IMR-90 (cell line): ENCODE measurements at regions not wholly inside any gene's neighbourhood (a gene's known extent, or its start where the extent isn't known, plus 50 kb on each side); places are given as distances from the start of the nearest gene placed in this dataset.

Experiments
- ATAC-seq: fragments of 200-7000 bp; cut with Tn5 transposase; 2 replicates; pipeline ENCODE4 v1.9.1; 2020; ENCODE audit warnings: low read depth, mild to moderate bottlenecking, moderate library complexity
- BruUV-seq: library from RNA; stranded (reverse); fragments of 400-500 nt; replicated peaks from 2 replicates; lab custom pipeline; 2021; lab: Mats Ljungman, UMichigan
- CTCF ChIA-PET: fragments of 300-600 bp; formaldehyde crosslinking; extraction: SDS; loops from one replicate; lab custom pipeline; 2021; ENCODE audit warnings: antibody characterized with exemption; lab: Yijun Ruan, JAX
- POLR2A ChIA-PET: fragments of 300-600 bp; sonication (Branson Sonifier 250); formaldehyde crosslinking; loops from one replicate; lab custom pipeline; 2022; ENCODE audit warnings: antibody characterized with exemption; ENCODE audit not compliant: unreplicated experiment; lab: Charles Lee
- DNase-seq: peaks from one replicate; pipeline ENCODE4 v3.0.0; 2013
- H2AFZ ChIP-seq: replicated peaks from 2 replicates; pipeline ENCODE3; 2013; ENCODE audit warnings: low read length, mild to moderate bottlenecking; ENCODE audit not compliant: poor library complexity
- H2AK5ac ChIP-seq: 2 replicates; pipeline ENCODE4 v1.6.1; 2013; ENCODE audit warnings: low read depth, low read length, inconsistent platforms
- H2AK9ac ChIP-seq: replicated peaks from 2 replicates; pipeline ENCODE3; 2013; ENCODE audit warnings: mild to moderate bottlenecking, low read depth, low read length, moderate library complexity; ENCODE audit not compliant: poor library complexity
- H2BK120ac ChIP-seq: 2 replicates; pipeline ENCODE4 v1.6.1; 2013; ENCODE audit warnings: low read depth, low read length, inconsistent platforms
- H2BK15ac ChIP-seq: 3 replicates; pipeline ENCODE4 v1.6.1; 2013; ENCODE audit warnings: low read depth, low read length, inconsistent platforms
- H2BK20ac ChIP-seq: 2 replicates; pipeline ENCODE4 v1.6.1; 2013; ENCODE audit warnings: low read depth, mild to moderate bottlenecking, inconsistent platforms, low read length, moderate library complexity
- H2BK5ac ChIP-seq: 2 replicates; pipeline ENCODE4 v1.6.1; 2013; ENCODE audit warnings: mild to moderate bottlenecking, low read depth, low read length, inconsistent platforms; ENCODE audit not compliant: poor library complexity, severe bottlenecking
- H3K14ac ChIP-seq: replicated peaks from 2 replicates; pipeline ENCODE4 v1.6.1; 2013; ENCODE audit warnings: low read depth, low read length, inconsistent platforms
- H3K18ac ChIP-seq: 2 replicates; pipeline ENCODE4 v1.6.1; 2013; ENCODE audit warnings: low read depth, low read length, control low read depth
- H3K23ac ChIP-seq: 2 replicates; pipeline ENCODE4 v1.6.1; 2013; ENCODE audit warnings: low read depth, low read length, inconsistent platforms
- H3K27ac ChIP-seq: 2 replicates; pipeline ENCODE4 v1.5.1; 2013; ENCODE audit warnings: mild to moderate bottlenecking, control low read depth, low read length; ENCODE audit not compliant: insufficient read depth
- H3K27me3 ChIP-seq: 2 replicates; pipeline ENCODE4 v1.6.1; 2013; ENCODE audit warnings: low read length; ENCODE audit not compliant: control insufficient read depth, insufficient read depth
- H3K36me3 ChIP-seq: 2 replicates; pipeline ENCODE4 v1.6.1; 2013; ENCODE audit warnings: low read length, mixed read lengths; ENCODE audit not compliant: control insufficient read depth, insufficient read depth
- H3K4ac ChIP-seq: 2 replicates; pipeline ENCODE4 v1.6.1; 2013; ENCODE audit warnings: low read depth, low read length, inconsistent platforms
- H3K4me1 ChIP-seq: 2 replicates; pipeline ENCODE4 v1.6.1; 2013; ENCODE audit warnings: low read length, mixed read lengths; ENCODE audit not compliant: control insufficient read depth, insufficient read depth
- H3K4me2 ChIP-seq: 2 replicates; pipeline ENCODE4 v1.6.1; 2013; ENCODE audit warnings: low read depth, mild to moderate bottlenecking, control low read depth, low read length, moderate library complexity
- H3K4me3 ChIP-seq: 2 replicates; pipeline ENCODE4 v1.5.1; 2013; ENCODE audit warnings: low read depth, mild to moderate bottlenecking, control low read depth, low read length, moderate library complexity; ENCODE audit not compliant: insufficient read depth
- H3K56ac ChIP-seq: 2 replicates; pipeline ENCODE4 v1.6.1; 2013; ENCODE audit warnings: low read length, inconsistent platforms; ENCODE audit not compliant: insufficient read depth; ENCODE audit errors: extremely low read depth
- H3K79me1 ChIP-seq, 2 experiments: 2 replicates each; pipeline ENCODE4 v1.6.1; 2013; ENCODE audit warnings: low read length in 2 of 2, inconsistent platforms in 1 of 2, low read depth in 1 of 2
- H3K9ac ChIP-seq: 2 replicates; pipeline ENCODE4 v1.6.1; 2013; ENCODE audit warnings: low read depth, low read length, control low read depth
- H3K9me1 ChIP-seq: 2 replicates; pipeline ENCODE4 v1.6.1; 2013; ENCODE audit warnings: low read length, inconsistent platforms; ENCODE audit not compliant: insufficient read depth
- H3K9me3 ChIP-seq: 2 replicates; pipeline ENCODE4 v1.6.1; 2013; ENCODE audit warnings: low read length; ENCODE audit not compliant: control insufficient read depth, insufficient read depth
- H4K20me1 ChIP-seq: 2 replicates; pipeline ENCODE4 v1.6.1; 2013; ENCODE audit warnings: low read length, inconsistent platforms; ENCODE audit not compliant: insufficient read depth
- H4K5ac ChIP-seq: 2 replicates; pipeline ENCODE4 v1.6.1; 2013; ENCODE audit warnings: mild to moderate bottlenecking, low read depth, low read length, control low read depth
- H4K8ac ChIP-seq, 2 experiments: 2 replicates each; pipeline ENCODE4 v1.6.1; 2013; ENCODE audit warnings: low read depth in 2 of 2, low read length in 2 of 2, control low read depth in 1 of 2, inconsistent platforms in 1 of 2
- H4K91ac ChIP-seq: 2 replicates; pipeline ENCODE4 v1.6.1; 2013; ENCODE audit warnings: low read depth, low read length, inconsistent platforms; ENCODE audit not compliant: insufficient read depth
- WGBS, 2 experiments: methylation state at CpG; one replicate each; pipeline versions ENCODE4 v1.1.5 to v1.1.7; 2013; ENCODE audit warnings: missing lambda C conversion rate in 2 of 2; ENCODE audit not compliant: insufficient read length in 1 of 2; ENCODE audit errors: extremely low coverage in 2 of 2; 5-methylcytosine and 5-hydroxymethylcytosine counted together
- dilution Hi-C: fragments of 300-500 bp; cut with HindIII; formaldehyde crosslinking; loops from one replicate; pipeline ENCODE4 v1.14.3; 2018; ENCODE audit warnings: low sequenced_read_pairs; ENCODE audit not compliant: unreplicated experiment
- in situ Hi-C: fragments of 300-500 bp; cut with MboI; formaldehyde crosslinking; loops from 3 replicates; pipeline ENCODE4 v1.14.3; 2019; ENCODE audit warnings: low sequenced_read_pairs, inconsistent platforms, mixed read lengths
- intact Hi-C: fragments of 100-400 bp; cut with micrococcal nuclease; formaldehyde crosslinking; loops from 2 replicates; pipeline ENCODE4 v1.10.0; 2022
- TF ChIP-seq, protein P1 (sequence below): fragments of 150-350 bp; IDR thresholded peaks from 2 replicates; pipeline ENCODE4 v1.6.1; 2017; ENCODE audit warnings: mild to moderate bottlenecking, antibody characterized with exemption, low read length, low read depth

DNA sequence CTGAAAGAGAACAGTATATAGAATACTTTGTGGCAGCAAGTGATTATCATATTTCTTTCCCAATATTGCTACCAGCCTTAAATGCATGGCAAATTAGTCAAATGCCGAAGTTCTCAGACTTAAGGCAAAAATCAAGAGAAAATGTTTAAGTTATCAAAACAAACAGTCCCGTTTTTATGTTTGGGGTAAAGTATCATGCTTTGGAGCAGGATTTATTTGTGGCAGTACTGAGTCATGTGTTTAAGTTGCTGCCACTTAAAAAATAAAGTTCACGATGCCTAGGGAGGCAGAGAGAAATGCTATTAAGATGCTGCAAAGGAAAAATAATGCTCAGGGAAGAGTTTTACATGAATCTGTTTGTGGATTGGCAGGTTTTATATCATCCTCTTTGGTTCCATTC is 417.4 kb upstream of the MDFIC2 start:
- TF ChIP-seq, protein P1, sequence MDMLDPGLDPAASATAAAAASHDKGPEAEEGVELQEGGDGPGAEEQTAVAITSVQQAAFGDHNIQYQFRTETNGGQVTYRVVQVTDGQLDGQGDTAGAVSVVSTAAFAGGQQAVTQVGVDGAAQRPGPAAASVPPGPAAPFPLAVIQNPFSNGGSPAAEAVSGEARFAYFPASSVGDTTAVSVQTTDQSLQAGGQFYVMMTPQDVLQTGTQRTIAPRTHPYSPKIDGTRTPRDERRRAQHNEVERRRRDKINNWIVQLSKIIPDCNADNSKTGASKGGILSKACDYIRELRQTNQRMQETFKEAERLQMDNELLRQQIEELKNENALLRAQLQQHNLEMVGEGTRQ = no peak
- H3K4me3 ChIP-seq = no peak overlapping the region
- no peak overlapping the region; the same call in 1 of the 2 replicates for H3K14ac ChIP-seq
- dilution Hi-C loops = no loop called here
- intact Hi-C loops = loop anchor here (5.0 kb wide), 3 partner anchors 227 to 922 kb away; no protein-coding TSS in a partner anchor
- H4K91ac ChIP-seq = no peak overlapping the region; the same call in 1 of the 2 replicates
- H3K4me2 ChIP-seq = peak overlapping the region; percentile 59; the same call in 1 of the 2 replicates
- no peaks in the 10 kb centered on the region for H3K79me1 ChIP-seq
- POLR2A ChIA-PET = interaction anchor here (0.7 kb wide), 1 partner anchor 72 kb away, joined by 8 read pairs; no protein-coding TSS in a partner anchor
- H4K5ac ChIP-seq = peak overlapping the region; percentile 38; the same call in 1 of the 2 replicates
- H2AK5ac ChIP-seq = no peak overlapping the region
- no peaks in the 10 kb centered on the region for H4K20me1 ChIP-seq
- no peaks in the 10 kb centered on the region for H3K27me3 ChIP-seq
- peak overlapping the region; percentile 3 to 15; a peak in 1 of 4 replicates for H4K8ac ChIP-seq
- in situ Hi-C loops = no loop called here
- peaks cover 9% of the 10 kb centered on the region; the same call in 1 of the 2 replicates for H3K9me1 ChIP-seq
- no peak overlapping the region for H2AFZ ChIP-seq
- DNase-seq = peak; percentile 48
- 0 out of 2 replicates have a peak overlapping the region, but pooled peaks have one; percentile 8 for H3K56ac ChIP-seq
- H2BK120ac ChIP-seq = peak overlapping the region; percentile 31
- peak overlapping the region; percentile 33 for H2BK5ac ChIP-seq
- H3K4me1 ChIP-seq = peaks cover 9% of the 10 kb centered on the region
- no peak overlapping the region for H3K27ac ChIP-seq
- ATAC-seq = peak; percentile 63
- peak overlapping the region; percentile 73; the same call in 1 of the 2 replicates for H3K18ac ChIP-seq
- no CpG with 5 or more reads among the region's 3 CpGs for WGBS, 2 experiments
- no TSS peak for BruUV-seq
- H2BK15ac ChIP-seq = no peak overlapping the region
- H3K9ac ChIP-seq = no peak overlapping the region
- H2AK9ac ChIP-seq = no peak overlapping the region
- CTCF ChIA-PET = interaction anchor here (0.7 to 1.1 kb wide), 2 partner anchors 183 to 580 kb away, joined by 3 to 5 read pairs; no protein-coding TSS in a partner anchor
- peak overlapping the region; percentile 2; the same call in 1 of the 2 replicates for H3K4ac ChIP-seq
- H3K36me3 ChIP-seq = no peaks in the 10 kb centered on the region
- H2BK20ac ChIP-seq = peak overlapping the region; percentile 75
- H3K9me3 ChIP-seq = no peaks in the 10 kb centered on the region; the same call in 1 of the 2 replicates
- H3K23ac ChIP-seq = 0 out of 2 replicates have a peak overlapping the region, but pooled peaks have one; percentile 8
